ENCODE measurements at regions not wholly inside any gene's neighbourhood (a gene's known extent, or its start where the extent isn't known, plus 50 kb on each side); places are given as distances from the start of the nearest gene placed in this dataset.

DNA sequence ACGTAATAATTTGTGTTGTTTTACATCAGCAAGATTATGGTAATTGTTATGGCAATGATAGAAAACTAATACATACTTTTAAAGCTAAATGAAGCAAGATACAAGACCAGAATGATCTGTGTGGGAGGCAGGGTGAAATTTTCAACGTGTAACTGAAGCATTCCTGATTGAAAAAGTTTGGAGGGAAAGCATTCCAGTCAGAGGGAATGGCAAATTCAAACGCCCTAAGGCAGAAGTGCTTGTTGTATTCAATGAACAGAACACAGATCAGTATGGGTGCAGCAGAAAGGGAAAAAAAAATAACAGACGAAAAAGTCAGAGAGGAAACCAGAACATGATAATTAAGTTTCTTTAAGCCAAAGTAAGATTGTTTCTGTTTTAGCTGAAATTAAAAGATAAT lies 928.5 kb upstream of the SLITRK1 start:
- 47 to 72% methylated on average over 4 of the region's 4 CpGs for WGBS, 2 donors
- ATAC-seq (ENCODE audit: insufficient read depth, low FRiP score) (no peak), DNase-seq (no peak)
- Histone ChIP-seq H3K36me3 (ENCODE audit: control insufficient read depth in 4 of 4, insufficient read depth in 4 of 4, low read length in 4 of 4) (no peaks in the 10 kb centered on the region), H3K27ac (ENCODE audit: low read depth in 1 of 2, low read length in 1 of 2) (no peak overlapping the region), H3K9me3 (ENCODE audit: control insufficient read depth in 4 of 4, insufficient read depth in 3 of 4, low read length in 3 of 4) (no peaks in the 10 kb centered on the region), H3K9ac (ENCODE audit: insufficient read depth in 1 of 2, low read length in 2 of 2) (no peak overlapping the region), H3K4me3 (no peak overlapping the region), H3K4me1 (ENCODE audit: control insufficient read depth in 5 of 5, insufficient read depth in 5 of 5, low read length in 5 of 5) (no peaks in the 10 kb centered on the region), H3K27me3 (ENCODE audit: control insufficient read depth in 3 of 3, insufficient read depth in 3 of 3, low read length in 2 of 3) (no peaks in the 10 kb centered on the region)
- TF ChIP-seq, protein P1, sequence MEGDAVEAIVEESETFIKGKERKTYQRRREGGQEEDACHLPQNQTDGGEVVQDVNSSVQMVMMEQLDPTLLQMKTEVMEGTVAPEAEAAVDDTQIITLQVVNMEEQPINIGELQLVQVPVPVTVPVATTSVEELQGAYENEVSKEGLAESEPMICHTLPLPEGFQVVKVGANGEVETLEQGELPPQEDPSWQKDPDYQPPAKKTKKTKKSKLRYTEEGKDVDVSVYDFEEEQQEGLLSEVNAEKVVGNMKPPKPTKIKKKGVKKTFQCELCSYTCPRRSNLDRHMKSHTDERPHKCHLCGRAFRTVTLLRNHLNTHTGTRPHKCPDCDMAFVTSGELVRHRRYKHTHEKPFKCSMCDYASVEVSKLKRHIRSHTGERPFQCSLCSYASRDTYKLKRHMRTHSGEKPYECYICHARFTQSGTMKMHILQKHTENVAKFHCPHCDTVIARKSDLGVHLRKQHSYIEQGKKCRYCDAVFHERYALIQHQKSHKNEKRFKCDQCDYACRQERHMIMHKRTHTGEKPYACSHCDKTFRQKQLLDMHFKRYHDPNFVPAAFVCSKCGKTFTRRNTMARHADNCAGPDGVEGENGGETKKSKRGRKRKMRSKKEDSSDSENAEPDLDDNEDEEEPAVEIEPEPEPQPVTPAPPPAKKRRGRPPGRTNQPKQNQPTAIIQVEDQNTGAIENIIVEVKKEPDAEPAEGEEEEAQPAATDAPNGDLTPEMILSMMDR (IDR thresholded peaks at IDR 0.05; ENCODE audit: control extremely low read depth, extremely low read depth), result no peak

DNA sequence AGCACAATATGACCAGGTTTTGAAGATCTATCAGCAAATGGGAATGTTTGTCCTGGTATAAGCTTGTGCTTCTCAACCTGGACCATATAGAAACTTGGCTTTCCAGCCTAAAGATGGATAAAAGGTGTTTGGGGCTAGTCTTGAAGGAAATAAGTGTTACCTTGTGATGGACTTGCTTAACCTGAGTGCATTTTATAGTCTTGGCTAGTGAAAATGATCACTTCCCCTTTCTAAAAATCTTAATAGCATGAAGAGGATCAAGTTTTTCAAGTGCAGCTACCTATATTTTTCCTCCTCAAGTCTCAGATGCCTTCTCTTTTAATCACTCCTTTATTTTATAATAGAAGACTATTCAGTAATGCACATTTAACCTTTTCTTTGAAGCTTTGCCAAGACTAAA lies 919.8 kb upstream of the SLITRK1 start:
- DNase-seq (no peak), ATAC-seq (ENCODE audit: insufficient read depth, low FRiP score) (no peak)
- no peak overlapping the region for H3K9ac ChIP-seq (ENCODE audit: insufficient read depth in 1 of 2, low read length in 2 of 2)
- no peak overlapping the region for H3K4me3 ChIP-seq
- H3K27ac ChIP-seq (ENCODE audit: low read depth in 1 of 2, low read length in 1 of 2), result no peak overlapping the region
- TF ChIP-seq, protein P1 (IDR thresholded peaks at IDR 0.05; ENCODE audit: control extremely low read depth, extremely low read depth), result no peak
- no peaks in the 10 kb centered on the region for H3K27me3 ChIP-seq (ENCODE audit: control insufficient read depth in 3 of 3, insufficient read depth in 3 of 3, low read length in 2 of 3)
- no peaks in the 10 kb centered on the region for H3K9me3 ChIP-seq (ENCODE audit: control insufficient read depth in 4 of 4, insufficient read depth in 3 of 4, low read length in 3 of 4)
- H3K4me1 ChIP-seq (ENCODE audit: control insufficient read depth in 5 of 5, insufficient read depth in 5 of 5, low read length in 5 of 5), result no peaks in the 10 kb centered on the region
- no peaks in the 10 kb centered on the region for H3K36me3 ChIP-seq (ENCODE audit: control insufficient read depth in 4 of 4, insufficient read depth in 4 of 4, low read length in 4 of 4)

- TF ChIP-seq, protein P1 (IDR thresholded peaks at IDR 0.05; ENCODE audit: control extremely low read depth, extremely low read depth), result no peak
- no peaks in the 10 kb centered on the region for H3K36me3 ChIP-seq (ENCODE audit: control insufficient read depth in 4 of 4, insufficient read depth in 4 of 4, low read length in 4 of 4)
- no peaks in the 10 kb centered on the region for H3K27me3 ChIP-seq (ENCODE audit: control insufficient read depth in 3 of 3, insufficient read depth in 3 of 3, low read length in 2 of 3)
- ATAC-seq (ENCODE audit: insufficient read depth, low FRiP score) (no peak), DNase-seq (no peak)
- no peak overlapping the region for H3K9ac ChIP-seq (ENCODE audit: insufficient read depth in 1 of 2, low read length in 2 of 2)
- H3K4me1 ChIP-seq (ENCODE audit: control insufficient read depth in 5 of 5, insufficient read depth in 5 of 5, low read length in 5 of 5), result no peaks in the 10 kb centered on the region
- H3K4me3 ChIP-seq, result no peak overlapping the region
- H3K9me3 ChIP-seq (ENCODE audit: control insufficient read depth in 4 of 4, insufficient read depth in 3 of 4, low read length in 3 of 4), result peaks cover 0 to 6% (median 0%) of the 10 kb centered on the region in 4 donors
- 81 to 85% methylated on average over 1 of the region's 1 CpG for WGBS, 2 donors
- H3K27ac ChIP-seq (ENCODE audit: low read depth in 1 of 2, low read length in 1 of 2), result no peak overlapping the region
Observed at GRCh38 chr13:84784443-84785153, 902.3 kb upstream of the SLITRK1 start.

DNA sequence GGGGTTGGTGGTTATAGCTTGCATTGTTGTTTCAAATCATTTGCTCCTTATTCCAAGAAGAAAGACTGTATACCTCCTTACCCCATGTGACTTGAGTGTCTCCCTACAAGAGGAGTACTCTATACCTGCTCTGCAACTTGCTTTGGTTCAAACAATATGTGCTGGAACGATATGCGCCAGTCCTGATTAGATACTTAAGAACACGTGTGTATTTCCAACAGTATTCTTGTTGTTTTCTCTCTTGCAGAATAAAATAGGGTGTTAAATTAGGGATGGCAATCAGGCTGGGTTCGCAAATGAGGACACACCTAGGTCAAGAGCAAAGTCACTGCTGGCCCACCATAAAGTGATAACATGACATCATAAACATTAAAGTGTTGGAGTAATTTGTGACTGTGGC lies 895.0 kb upstream of the SLITRK1 start:
- Histone ChIP-seq H3K4me1 (ENCODE audit: control insufficient read depth in 5 of 5, insufficient read depth in 5 of 5, low read length in 5 of 5) (no peaks in the 10 kb centered on the region), H3K27ac (ENCODE audit: low read depth in 1 of 2, low read length in 1 of 2) (no peak overlapping the region), H3K9ac (ENCODE audit: insufficient read depth in 1 of 2, low read length in 2 of 2) (no peak overlapping the region), H3K9me3 (ENCODE audit: control insufficient read depth in 4 of 4, insufficient read depth in 3 of 4, low read length in 3 of 4) (no peaks in the 10 kb centered on the region), H3K36me3 (ENCODE audit: control insufficient read depth in 4 of 4, insufficient read depth in 4 of 4, low read length in 4 of 4) (no peaks in the 10 kb centered on the region), H3K4me3 (no peak overlapping the region), H3K27me3 (ENCODE audit: control insufficient read depth in 3 of 3, insufficient read depth in 3 of 3, low read length in 2 of 3) (no peaks in the 10 kb centered on the region)
- ATAC-seq (ENCODE audit: insufficient read depth, low FRiP score) (no peak), DNase-seq (no peak)
- WGBS, 2 donors, result 73 to 77% methylated on average over 4 of the region's 4 CpGs
- TF ChIP-seq, protein P1 (IDR thresholded peaks at IDR 0.05; ENCODE audit: control extremely low read depth, extremely low read depth), result no peak

Measured in lung (tissue), 11 donors.